Erythroblast (primary cell): ENCODE measurements at regions not wholly inside any gene's neighbourhood (a gene's known extent, or its start where the extent isn't known, plus 50 kb on each side); places are given as distances from the start of the nearest gene placed in this dataset.

Experiments used
- GATA1 ChIP-seq: IDR thresholded peaks from 2 replicates; pipeline ENCODE4 v1.6.1; 2011; ENCODE audit warnings: low read depth, mild to moderate bottlenecking, control low read depth, low read length, moderate library complexity
- POLR2A ChIP-seq: IDR thresholded peaks from 2 replicates; pipeline ENCODE4 v1.6.1; 2011; ENCODE audit warnings: mild to moderate bottlenecking, low read length

- TF ChIP-seq POLR2A = no peak
- no peak for TF ChIP-seq GATA1
Observed at GRCh38 chr9:88927510-88927909, 63.8 kb upstream of the S1PR3 start.
